ENCODE measurements at regions not wholly inside any gene's neighbourhood (a gene's known extent, or its start where the extent isn't known, plus 50 kb on each side); places are given as distances from the start of the nearest gene placed in this dataset.

DNA sequence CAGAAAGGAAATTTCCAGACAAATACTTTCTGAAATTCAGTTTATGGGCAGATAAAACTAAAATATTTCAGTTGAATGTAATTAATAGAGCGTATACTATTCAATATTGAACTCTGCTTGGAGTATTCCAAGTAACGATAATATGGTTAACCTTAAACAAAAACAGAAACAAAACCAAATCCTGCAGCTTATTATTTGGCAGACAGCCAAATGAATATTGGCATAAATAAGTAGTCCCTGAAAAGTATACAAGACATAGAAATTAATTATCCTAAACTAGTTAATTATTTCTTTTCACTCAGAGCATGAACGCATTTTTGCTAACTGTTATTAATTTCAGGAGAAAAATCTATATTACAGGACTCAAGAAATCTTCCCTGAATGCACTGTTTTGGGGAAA lies 1574.0 kb downstream of the MAT2B start:
- DNase-seq (ENCODE audit: low spot score), result no peak
- Histone ChIP-seq H2AFZ (no peak overlapping the region), H3K9me3 (ENCODE audit: low read depth) (no peaks in the 10 kb centered on the region), H3K4me2 (no peak overlapping the region), H3K9me2 (replicated peaks; ENCODE audit: insufficient read depth) (no peaks in the 10 kb centered on the region), H3K79me2 (no peaks in the 10 kb centered on the region), H4K20me1 (ENCODE audit: insufficient read depth, poor library complexity, severe bottlenecking) (no peaks in the 10 kb centered on the region), H3K27me3 (no peaks in the 10 kb centered on the region), H3K4me3 (no peak overlapping the region), H3K4me1 (ENCODE audit: insufficient read depth) (no peaks in the 10 kb centered on the region), H3K36me3 (replicated peaks; ENCODE audit: insufficient read depth, low read depth) (no peaks in the 10 kb centered on the region), H3K27ac (no peak overlapping the region)
- TF ChIP-seq EZH2 (IDR thresholded peaks at IDR 0.05; ENCODE audit: borderline replicate concordance), result no peak
- TF ChIP-seq, protein P1, sequence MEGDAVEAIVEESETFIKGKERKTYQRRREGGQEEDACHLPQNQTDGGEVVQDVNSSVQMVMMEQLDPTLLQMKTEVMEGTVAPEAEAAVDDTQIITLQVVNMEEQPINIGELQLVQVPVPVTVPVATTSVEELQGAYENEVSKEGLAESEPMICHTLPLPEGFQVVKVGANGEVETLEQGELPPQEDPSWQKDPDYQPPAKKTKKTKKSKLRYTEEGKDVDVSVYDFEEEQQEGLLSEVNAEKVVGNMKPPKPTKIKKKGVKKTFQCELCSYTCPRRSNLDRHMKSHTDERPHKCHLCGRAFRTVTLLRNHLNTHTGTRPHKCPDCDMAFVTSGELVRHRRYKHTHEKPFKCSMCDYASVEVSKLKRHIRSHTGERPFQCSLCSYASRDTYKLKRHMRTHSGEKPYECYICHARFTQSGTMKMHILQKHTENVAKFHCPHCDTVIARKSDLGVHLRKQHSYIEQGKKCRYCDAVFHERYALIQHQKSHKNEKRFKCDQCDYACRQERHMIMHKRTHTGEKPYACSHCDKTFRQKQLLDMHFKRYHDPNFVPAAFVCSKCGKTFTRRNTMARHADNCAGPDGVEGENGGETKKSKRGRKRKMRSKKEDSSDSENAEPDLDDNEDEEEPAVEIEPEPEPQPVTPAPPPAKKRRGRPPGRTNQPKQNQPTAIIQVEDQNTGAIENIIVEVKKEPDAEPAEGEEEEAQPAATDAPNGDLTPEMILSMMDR (IDR thresholded peaks at IDR 0.05; ENCODE audit: poor library complexity), result no peak
- no peak for TF ChIP-seq EZH2phosphoT487 (IDR thresholded peaks at IDR 0.05; ENCODE audit: low read depth, severe bottlenecking, unreplicated experiment)
- 82% methylated on average over 3 of the region's 3 CpGs for WGBS (ENCODE audit: low lambda C conversion rate, missing lambda C conversion rate)

DNA sequence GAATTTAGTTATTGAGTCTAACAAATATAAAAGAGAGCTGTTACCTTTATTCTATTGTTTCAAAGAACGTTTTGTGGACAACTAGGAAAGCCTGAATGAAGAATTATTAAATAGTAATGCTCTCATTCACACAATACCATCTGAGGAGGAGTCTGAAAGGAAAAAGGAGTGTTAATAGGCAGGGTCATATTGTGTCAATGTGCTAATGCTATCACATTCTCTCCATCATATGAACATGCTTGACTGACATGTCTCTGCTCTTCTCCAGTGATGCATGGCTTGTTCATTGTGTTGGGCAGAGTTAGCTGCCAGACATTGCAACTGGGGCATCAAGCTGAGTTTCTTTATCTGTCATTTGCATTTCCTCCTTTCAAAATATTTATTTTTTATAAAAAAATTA lies 1578.0 kb downstream of the MAT2B start:
- no peaks in the 10 kb centered on the region for H4K20me1 ChIP-seq (ENCODE audit: insufficient read depth, poor library complexity, severe bottlenecking)
- H2AFZ ChIP-seq, result no peak overlapping the region
- TF ChIP-seq EZH2 (IDR thresholded peaks at IDR 0.05; ENCODE audit: borderline replicate concordance) (no peak), EZH2phosphoT487 (IDR thresholded peaks at IDR 0.05; ENCODE audit: low read depth, severe bottlenecking, unreplicated experiment) (no peak)
- TF ChIP-seq, protein P1 (IDR thresholded peaks at IDR 0.05; ENCODE audit: poor library complexity), result no peak
- no peak for DNase-seq (ENCODE audit: low spot score)
- H3K9me2 ChIP-seq (replicated peaks; ENCODE audit: insufficient read depth), result no peaks in the 10 kb centered on the region
- no peaks in the 10 kb centered on the region for H3K4me1 ChIP-seq (ENCODE audit: insufficient read depth)
- no peaks in the 10 kb centered on the region for H3K36me3 ChIP-seq (replicated peaks; ENCODE audit: insufficient read depth, low read depth)
- 75% methylated on average over 1 of the region's 1 CpG for WGBS (ENCODE audit: low lambda C conversion rate, missing lambda C conversion rate)
- H3K9me3 ChIP-seq (ENCODE audit: low read depth), result no peaks in the 10 kb centered on the region
- H3K4me2 ChIP-seq, result no peak overlapping the region
- no peaks in the 10 kb centered on the region for H3K79me2 ChIP-seq
- no peaks in the 10 kb centered on the region for H3K27me3 ChIP-seq
- no peak overlapping the region for H3K4me3 ChIP-seq
- no peak overlapping the region for H3K27ac ChIP-seq

DNA sequence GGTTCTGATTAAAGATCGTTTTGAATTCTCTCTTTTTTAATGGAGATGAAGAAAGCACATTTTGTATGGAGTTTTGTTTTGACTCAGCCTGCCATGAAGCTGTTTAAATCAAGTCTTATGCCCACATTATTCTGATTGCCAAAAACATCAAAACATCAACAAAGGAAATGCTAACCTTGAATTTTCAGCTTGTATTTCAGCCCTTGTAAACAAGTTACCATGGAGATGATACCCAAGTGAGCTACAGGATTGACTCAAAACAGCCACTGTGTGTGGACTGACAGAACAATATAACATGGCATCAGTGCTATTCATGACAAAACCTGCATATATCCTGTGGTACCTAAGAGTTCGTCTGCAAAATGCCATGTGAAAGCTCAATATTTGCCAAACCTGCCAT lies 1581.0 kb downstream of the MAT2B start:
- 59% methylated on average over 2 of the region's 2 CpGs for WGBS (ENCODE audit: low lambda C conversion rate, missing lambda C conversion rate)
- Histone ChIP-seq H3K9me2 (replicated peaks; ENCODE audit: insufficient read depth) (no peaks in the 10 kb centered on the region), H3K4me3 (no peak overlapping the region), H2AFZ (no peak overlapping the region), H3K9me3 (ENCODE audit: low read depth) (no peaks in the 10 kb centered on the region), H3K4me1 (ENCODE audit: insufficient read depth) (no peaks in the 10 kb centered on the region), H3K79me2 (no peaks in the 10 kb centered on the region), H4K20me1 (ENCODE audit: insufficient read depth, poor library complexity, severe bottlenecking) (no peaks in the 10 kb centered on the region), H3K27me3 (no peaks in the 10 kb centered on the region), H3K36me3 (replicated peaks; ENCODE audit: insufficient read depth, low read depth) (no peaks in the 10 kb centered on the region), H3K4me2 (no peak overlapping the region), H3K27ac (no peak overlapping the region)
- no peak for DNase-seq (ENCODE audit: low spot score)
- TF ChIP-seq EZH2 (IDR thresholded peaks at IDR 0.05; ENCODE audit: borderline replicate concordance) (no peak), EZH2phosphoT487 (IDR thresholded peaks at IDR 0.05; ENCODE audit: low read depth, severe bottlenecking, unreplicated experiment) (peak; percentile 80)

DNA sequence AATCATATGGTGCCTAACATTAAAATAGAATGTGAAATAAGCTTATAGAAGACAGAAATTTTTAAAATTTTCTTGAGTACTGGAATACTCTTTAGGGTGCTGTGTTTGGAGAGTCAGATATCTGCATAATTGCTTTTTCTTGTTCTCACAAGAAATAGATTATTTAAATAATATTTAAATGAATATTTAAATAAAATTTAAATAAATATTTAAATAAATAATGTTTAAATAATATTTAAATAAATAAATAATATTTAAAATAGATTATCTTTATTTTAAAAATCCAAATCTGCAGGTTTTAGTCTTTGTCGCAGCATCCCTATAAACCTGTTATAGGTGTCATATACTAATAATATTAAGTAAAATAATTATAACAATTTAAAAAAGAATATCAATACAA lies 1589.4 kb downstream of the MAT2B start:
- Histone ChIP-seq H3K9me2 (replicated peaks; ENCODE audit: insufficient read depth) (no peaks in the 10 kb centered on the region), H4K20me1 (ENCODE audit: insufficient read depth, poor library complexity, severe bottlenecking) (no peaks in the 10 kb centered on the region), H3K4me1 (ENCODE audit: insufficient read depth) (no peaks in the 10 kb centered on the region), H3K27ac (no peak overlapping the region), H3K36me3 (replicated peaks; ENCODE audit: insufficient read depth, low read depth) (no peaks in the 10 kb centered on the region), H3K27me3 (no peaks in the 10 kb centered on the region), H3K9me3 (ENCODE audit: low read depth) (no peaks in the 10 kb centered on the region), H2AFZ (no peak overlapping the region), H3K79me2 (no peaks in the 10 kb centered on the region), H3K4me3 (no peak overlapping the region), H3K4me2 (no peak overlapping the region)
- TF ChIP-seq EZH2phosphoT487 (IDR thresholded peaks at IDR 0.05; ENCODE audit: low read depth, severe bottlenecking, unreplicated experiment) (no peak), EZH2 (IDR thresholded peaks at IDR 0.05; ENCODE audit: borderline replicate concordance) (no peak)
- TF ChIP-seq, protein P1 (IDR thresholded peaks at IDR 0.05; ENCODE audit: poor library complexity), result no peak
- no peak for DNase-seq (ENCODE audit: low spot score)
- 100% methylated on average over 1 of the region's 1 CpG for WGBS (ENCODE audit: low lambda C conversion rate, missing lambda C conversion rate)

All from hepatocyte (in vitro differentiated cells).